ENCODE measurements at regions not wholly inside any gene's neighbourhood (a gene's known extent, or its start where the extent isn't known, plus 50 kb on each side); places are given as distances from the start of the nearest gene placed in this dataset.
"Not testable (repeated sequence)": the region's sequence is repeated elsewhere in the genome, so short reads cannot be mapped to it uniquely, and the experiment has no call there.

DNA sequence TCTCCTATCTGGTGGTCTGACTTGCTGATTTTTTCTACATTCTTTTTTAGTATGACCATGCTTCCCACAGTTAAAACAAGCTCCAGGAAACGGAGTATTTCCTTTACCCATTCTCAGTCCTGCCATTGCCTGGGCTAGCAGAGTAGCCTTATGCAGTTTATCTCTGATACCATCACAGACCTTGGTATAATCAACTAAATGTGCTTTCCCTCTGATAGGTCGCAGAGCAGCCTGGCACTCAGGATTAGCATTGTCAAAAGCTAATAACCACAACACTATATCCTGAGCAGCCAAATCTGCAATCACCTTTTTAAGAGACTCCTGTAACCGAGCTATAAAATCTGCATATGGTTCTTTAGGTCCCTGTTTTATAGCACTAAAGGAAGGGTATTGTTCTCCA is 123.2 kb downstream of the ZNF467 start:
- not testable (repeated sequence) for H3K9ac ChIP-seq (ENCODE audit: low read length); H3K4me3 ChIP-seq (ENCODE audit: low read length); H3K36me3 ChIP-seq (ENCODE audit: control insufficient read depth, insufficient read depth, low read length); H3K9me3 ChIP-seq (ENCODE audit: control insufficient read depth, low read length); H3K27me3 ChIP-seq (ENCODE audit: control insufficient read depth, insufficient read depth, low read length); H3K4me1 ChIP-seq (ENCODE audit: control insufficient read depth, insufficient read depth, low read length)

DNA sequence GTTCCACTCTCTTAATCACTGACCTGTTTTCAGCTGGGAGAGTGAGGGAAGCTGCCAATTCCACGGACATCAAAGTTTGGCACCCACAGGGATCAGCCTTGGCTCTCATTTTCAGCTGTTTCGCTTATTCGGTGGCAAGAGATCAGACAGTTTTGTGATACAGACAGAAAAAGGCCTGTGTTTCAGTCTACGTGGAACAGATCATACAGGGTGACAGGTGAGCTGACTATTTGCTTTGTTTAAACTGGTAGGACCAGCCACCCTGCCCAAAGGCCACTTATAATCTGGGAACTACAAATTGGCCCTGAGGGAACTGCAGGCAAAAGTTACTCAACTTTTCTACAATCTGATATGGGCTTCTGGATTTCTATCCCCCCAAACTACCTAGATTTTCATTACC is 128.6 kb downstream of the ZNF467 start:
- Histone ChIP-seq H3K9me3 (ENCODE audit: control insufficient read depth, low read length) (no peaks in the 10 kb centered on the region), H3K27me3 (ENCODE audit: control insufficient read depth, insufficient read depth, low read length) (no peaks in the 10 kb centered on the region), H3K9ac (ENCODE audit: low read length) (no peak overlapping the region), H3K4me1 (ENCODE audit: control insufficient read depth, insufficient read depth, low read length) (no peaks in the 10 kb centered on the region), H3K36me3 (ENCODE audit: control insufficient read depth, insufficient read depth, low read length) (no peaks in the 10 kb centered on the region), H3K4me3 (ENCODE audit: low read length) (no peak overlapping the region)

DNA sequence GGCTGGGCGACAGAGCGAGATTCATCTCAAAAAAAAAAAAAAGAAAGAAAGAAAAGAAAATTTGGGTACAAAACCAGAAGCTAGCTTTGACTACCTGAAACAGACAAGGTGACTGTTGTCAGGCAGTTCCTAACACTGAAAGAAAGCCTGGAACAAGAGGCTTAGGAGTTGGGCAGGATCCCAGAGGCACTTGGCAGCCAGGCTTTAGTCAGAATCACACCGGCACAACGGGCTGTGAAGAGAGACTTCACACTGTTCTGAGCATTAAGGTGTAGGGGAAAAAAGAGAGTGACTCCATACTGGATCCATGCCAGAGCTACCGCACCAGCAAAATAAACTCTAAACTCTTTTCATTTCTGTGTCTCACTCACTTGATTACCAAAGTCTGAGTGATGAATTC is 130.8 kb downstream of the ZNF467 start:
- no peak overlapping the region for H3K9ac ChIP-seq (ENCODE audit: low read length)
- H3K4me3 ChIP-seq (ENCODE audit: low read length): no peak overlapping the region
- peaks cover 10% of the 10 kb centered on the region for H3K27me3 ChIP-seq (ENCODE audit: control insufficient read depth, insufficient read depth, low read length)
- H3K36me3 ChIP-seq (ENCODE audit: control insufficient read depth, insufficient read depth, low read length): no peaks in the 10 kb centered on the region
- no peaks in the 10 kb centered on the region for H3K4me1 ChIP-seq (ENCODE audit: control insufficient read depth, insufficient read depth, low read length)
- H3K9me3 ChIP-seq (ENCODE audit: control insufficient read depth, low read length): no peaks in the 10 kb centered on the region

DNA sequence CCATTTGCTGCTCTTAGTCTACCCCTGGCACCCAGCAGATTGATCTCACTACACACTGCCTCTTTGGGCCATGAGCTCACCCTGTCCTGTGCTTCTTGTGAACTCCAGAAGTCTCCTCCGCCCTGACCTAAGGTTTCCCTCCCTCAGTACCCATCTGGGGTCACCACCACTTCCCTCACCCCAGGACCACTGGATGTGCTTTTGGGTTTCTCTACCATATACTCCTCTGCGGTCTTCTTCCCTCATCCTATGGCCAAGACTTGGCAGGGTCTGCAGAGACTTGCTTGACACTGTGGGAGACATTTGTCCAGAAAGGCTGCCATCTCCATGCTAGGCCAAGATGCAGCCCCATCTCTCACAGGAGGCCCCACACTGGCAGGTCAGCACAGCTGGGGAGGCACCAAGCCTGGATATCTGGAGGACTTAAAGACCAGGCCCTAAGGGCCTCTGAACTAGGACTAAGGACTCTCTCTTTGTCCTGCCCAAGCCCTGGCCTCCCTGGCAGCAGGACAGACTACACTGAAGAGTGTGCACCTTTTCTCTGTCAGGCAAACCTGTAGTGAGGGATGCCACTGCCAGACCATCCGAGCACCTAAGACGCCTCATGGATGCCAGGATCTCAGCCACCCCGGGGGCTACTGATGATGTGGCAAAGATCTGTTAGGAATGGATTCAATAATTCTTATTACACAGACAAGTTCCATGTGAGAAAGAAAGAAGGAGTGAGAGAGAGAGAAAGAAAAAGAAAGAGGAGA is 134.6 kb downstream of the ZNF467 start:
- Histone ChIP-seq H3K9me3 (ENCODE audit: control insufficient read depth, low read length) (no peaks in the 10 kb centered on the region), H3K36me3 (ENCODE audit: control insufficient read depth, insufficient read depth, low read length) (no peaks in the 10 kb centered on the region), H3K27me3 (ENCODE audit: control insufficient read depth, insufficient read depth, low read length) (peaks cover 10% of the 10 kb centered on the region), H3K9ac (ENCODE audit: low read length) (no peak overlapping the region), H3K4me1 (ENCODE audit: control insufficient read depth, insufficient read depth, low read length) (no peaks in the 10 kb centered on the region), H3K4me3 (ENCODE audit: low read length) (no peak overlapping the region)

DNA sequence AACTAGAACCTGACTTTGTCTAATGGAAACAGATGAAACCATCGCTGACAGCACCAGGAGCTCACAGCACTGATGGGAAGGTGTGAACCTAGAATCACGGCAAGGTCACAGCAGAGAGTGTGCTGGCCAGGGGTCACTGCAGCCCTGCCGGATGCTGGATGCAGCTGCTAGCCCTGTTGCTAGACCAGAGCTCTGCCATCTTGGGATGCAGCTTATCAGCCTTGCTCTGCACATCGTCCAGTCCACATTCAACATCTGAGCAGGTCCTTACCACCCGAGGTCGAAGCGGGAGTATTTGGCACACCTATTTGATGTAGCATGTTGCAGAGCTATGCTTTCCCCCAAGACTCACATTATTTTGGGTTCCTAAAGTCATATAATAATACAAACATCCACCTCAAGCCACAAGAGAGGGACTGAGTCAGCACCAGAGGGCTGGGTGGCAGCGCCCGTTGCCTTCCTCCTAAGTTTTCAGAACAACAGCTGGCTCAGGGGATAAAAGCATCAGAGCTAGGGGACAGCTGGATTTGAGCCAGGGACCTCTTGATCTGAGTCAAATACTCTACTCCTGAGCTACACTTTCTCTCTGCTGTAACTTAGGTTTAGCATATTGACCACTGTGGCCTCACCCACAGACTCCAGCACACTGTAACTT is 135.3 kb downstream of the ZNF467 start:
- H3K4me3 ChIP-seq (ENCODE audit: low read length): no peak overlapping the region

DNA sequence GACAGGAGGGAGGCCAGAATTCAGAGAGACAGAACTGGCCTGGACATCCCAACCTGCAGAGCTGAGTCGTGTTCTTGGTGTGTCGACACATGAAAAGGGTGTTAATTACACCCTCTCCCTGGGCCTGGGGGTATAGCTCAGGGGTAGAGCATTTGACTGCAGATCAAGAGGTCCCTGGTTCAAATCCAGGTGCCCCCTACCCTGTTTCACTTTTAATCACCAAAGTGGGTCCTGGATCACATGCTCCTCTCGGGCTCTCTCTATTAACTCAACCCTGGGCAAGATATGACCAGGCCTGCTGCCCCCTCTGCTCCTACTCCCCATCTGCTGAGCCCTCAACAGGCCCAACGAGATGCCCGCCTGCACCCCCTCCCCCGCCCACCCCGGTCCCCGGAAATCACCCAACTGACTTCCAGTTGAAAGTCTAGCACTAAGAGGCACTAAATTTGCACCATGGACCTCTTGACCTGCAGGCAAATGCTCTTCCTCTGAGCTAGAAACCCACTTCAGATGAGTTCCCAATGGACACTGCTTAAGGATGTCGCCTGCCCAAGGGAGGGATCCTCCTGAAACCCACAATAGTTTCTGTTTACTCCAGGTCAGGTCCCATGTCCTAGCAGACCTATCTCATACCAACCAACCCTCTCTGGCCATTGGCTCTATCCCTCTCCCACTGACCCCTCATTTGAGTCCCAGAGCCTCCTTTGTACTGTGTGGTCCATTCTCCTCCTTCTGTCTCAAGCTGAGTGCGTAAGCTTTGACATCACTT is 137.6 kb downstream of the ZNF467 start:
- H3K4me3 ChIP-seq (ENCODE audit: low read length): no peak overlapping the region
- peaks cover 10% of the 10 kb centered on the region for H3K27me3 ChIP-seq (ENCODE audit: control insufficient read depth, insufficient read depth, low read length)
- H3K9me3 ChIP-seq (ENCODE audit: control insufficient read depth, low read length): no peaks in the 10 kb centered on the region
- H3K36me3 ChIP-seq (ENCODE audit: control insufficient read depth, insufficient read depth, low read length): no peaks in the 10 kb centered on the region
- H3K4me1 ChIP-seq (ENCODE audit: control insufficient read depth, insufficient read depth, low read length): no peaks in the 10 kb centered on the region
- H3K9ac ChIP-seq (ENCODE audit: low read length): no peak overlapping the region

More for the DNA sequence above, 135.3 kb downstream of the ZNF467 start:
- no peaks in the 10 kb centered on the region for H3K9me3 ChIP-seq (ENCODE audit: control insufficient read depth, low read length)
- no peaks in the 10 kb centered on the region for H3K4me1 ChIP-seq (ENCODE audit: control insufficient read depth, insufficient read depth, low read length)
- H3K27me3 ChIP-seq (ENCODE audit: control insufficient read depth, insufficient read depth, low read length): peaks cover 10% of the 10 kb centered on the region
- no peaks in the 10 kb centered on the region for H3K36me3 ChIP-seq (ENCODE audit: control insufficient read depth, insufficient read depth, low read length)
- no peak overlapping the region for H3K9ac ChIP-seq (ENCODE audit: low read length)

DNA sequence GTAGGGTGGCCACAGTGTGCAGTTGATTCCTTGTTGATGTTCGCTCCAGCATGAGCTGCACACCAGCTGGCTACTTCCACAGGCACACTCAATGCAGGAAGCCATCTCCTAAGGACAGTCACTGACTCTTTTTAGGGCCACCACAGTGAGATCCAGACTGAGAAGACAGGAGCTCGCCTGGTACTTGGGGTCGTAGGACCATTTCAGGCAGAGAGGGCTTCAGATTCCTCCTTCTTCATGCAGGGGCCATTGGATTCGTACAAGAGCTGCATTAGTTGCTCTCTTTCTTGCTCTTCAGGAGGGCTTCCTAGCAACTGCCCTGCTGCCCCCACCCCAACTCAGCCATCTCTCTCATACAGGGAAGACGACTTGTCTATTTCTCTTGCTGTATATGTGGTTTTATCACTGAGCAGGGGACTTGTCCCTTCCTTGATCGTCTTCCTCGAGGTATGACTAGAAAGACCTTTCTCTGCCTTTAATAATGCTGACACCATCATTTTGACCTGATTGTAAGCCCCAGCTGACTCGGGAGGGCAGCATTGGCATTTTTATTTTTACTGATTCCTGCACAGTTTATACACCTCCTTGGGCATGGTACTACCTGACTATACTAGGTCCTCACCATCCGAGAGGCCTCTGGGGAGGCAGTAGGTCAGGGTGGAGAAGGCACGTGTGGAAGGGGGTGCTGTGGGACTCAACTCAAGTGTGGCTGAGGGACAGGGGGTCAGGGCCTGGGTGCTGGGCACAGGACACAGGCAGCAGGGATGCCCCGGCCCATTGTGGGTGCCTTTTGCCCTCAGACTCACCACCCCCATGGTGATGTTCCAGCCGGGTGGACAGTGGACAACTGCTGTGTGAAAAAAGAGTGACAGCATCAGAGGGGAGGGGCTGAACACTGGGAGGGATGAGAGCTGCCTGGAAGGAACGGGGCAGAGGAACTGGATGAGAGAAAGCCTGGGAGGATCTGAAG is 136.7 kb upstream of the ZNF746 start:
- Histone ChIP-seq H3K9ac (ENCODE audit: low read length) (no peak overlapping the region), H3K4me3 (ENCODE audit: low read length) (no peak overlapping the region), H3K27me3 (ENCODE audit: control insufficient read depth, insufficient read depth, low read length) (peaks cover 10% of the 10 kb centered on the region), H3K9me3 (ENCODE audit: control insufficient read depth, low read length) (no peaks in the 10 kb centered on the region), H3K36me3 (ENCODE audit: control insufficient read depth, insufficient read depth, low read length) (no peaks in the 10 kb centered on the region), H3K4me1 (ENCODE audit: control insufficient read depth, insufficient read depth, low read length) (no peaks in the 10 kb centered on the region)

DNA sequence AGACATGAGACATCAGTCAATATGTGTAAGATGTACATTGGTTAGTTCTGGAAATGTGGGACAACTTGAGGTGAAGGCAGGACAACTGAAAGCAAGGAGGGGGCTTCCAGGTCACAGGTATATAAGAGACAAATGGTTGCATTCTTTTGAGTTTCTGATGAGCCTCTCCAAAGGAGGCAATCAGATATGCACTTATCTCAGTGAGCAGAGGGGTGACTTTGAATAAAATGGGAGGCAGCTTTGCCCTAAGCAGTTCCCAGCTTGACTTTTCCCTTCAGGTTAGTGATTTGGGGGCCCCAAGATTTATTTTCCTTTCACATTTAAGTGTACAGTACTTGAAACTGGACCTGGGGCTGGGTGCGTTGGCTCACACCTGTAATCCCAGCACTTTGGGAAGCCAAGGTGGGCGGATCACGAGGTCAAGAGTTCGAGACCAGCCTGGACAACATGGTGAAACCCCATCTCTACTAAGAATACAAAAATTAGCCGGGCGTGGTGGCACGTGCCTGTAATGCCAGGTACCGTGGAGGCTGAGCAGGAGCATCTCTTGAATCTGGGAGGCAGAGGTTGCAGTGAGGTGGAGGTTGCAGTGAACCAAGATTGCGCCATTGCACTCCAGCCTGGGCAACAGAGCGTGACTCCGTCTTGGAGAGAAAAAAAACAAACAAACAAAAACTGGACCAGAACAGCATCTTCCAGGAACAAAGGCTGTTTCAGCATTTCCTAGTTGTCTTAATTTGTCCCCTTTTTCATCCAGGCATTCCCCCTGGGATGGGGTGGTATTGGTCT is 130.9 kb upstream of the ZNF746 start:
- not testable (repeated sequence) for H3K4me3 ChIP-seq (ENCODE audit: low read length); H3K4me1 ChIP-seq (ENCODE audit: control insufficient read depth, insufficient read depth, low read length); H3K27me3 ChIP-seq (ENCODE audit: control insufficient read depth, insufficient read depth, low read length); H3K9me3 ChIP-seq (ENCODE audit: control insufficient read depth, low read length); H3K36me3 ChIP-seq (ENCODE audit: control insufficient read depth, insufficient read depth, low read length); H3K9ac ChIP-seq (ENCODE audit: low read length)

DNA sequence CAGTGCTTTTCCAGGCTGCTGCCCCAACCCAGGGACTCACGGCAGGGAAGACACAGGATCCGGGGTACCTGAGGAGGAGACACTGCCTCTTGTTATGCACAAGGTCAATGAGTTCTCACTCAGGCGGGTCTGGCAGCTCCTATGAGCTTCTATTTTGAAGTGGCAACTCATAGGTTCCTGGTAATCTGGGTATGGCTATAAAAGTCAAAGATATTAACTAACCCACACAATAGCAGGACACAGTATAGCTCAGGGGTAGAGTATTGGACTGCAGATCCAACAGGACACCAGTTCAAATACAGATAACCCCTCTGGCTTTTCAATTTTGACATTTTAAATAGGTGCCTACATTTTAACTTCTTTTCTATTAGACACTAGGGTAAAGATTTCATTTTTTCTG is 130.3 kb upstream of the ZNF746 start:
- no peak overlapping the region for H3K4me3 ChIP-seq (ENCODE audit: low read length)
- H3K9me3 ChIP-seq (ENCODE audit: control insufficient read depth, low read length): no peaks in the 10 kb centered on the region
- no peak overlapping the region for H3K9ac ChIP-seq (ENCODE audit: low read length)
- H3K36me3 ChIP-seq (ENCODE audit: control insufficient read depth, insufficient read depth, low read length): no peaks in the 10 kb centered on the region
- no peaks in the 10 kb centered on the region for H3K27me3 ChIP-seq (ENCODE audit: control insufficient read depth, insufficient read depth, low read length)
- peaks cover 11% of the 10 kb centered on the region for H3K4me1 ChIP-seq (ENCODE audit: control insufficient read depth, insufficient read depth, low read length)

DNA sequence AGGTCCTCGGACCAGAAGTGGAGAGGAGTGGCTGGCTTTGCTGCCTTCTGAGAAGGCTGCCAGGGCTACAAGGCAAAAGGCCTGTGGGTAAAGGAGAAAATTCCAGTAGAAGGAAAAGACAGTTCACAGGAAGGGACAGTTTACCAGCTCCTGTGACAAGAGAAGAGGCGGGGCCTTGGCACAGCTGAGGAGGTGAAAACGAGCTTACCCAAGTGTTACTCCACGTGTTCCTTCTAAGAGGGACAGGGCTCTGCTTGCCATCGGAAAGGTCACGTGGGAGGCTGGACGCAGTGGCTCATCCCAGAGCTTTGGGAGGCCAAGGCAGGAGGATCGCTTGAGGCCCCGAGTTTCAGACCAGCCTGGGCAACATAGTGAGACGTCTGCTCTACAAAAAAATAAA is 129.4 kb upstream of the ZNF746 start:
- Histone ChIP-seq H3K27me3 (ENCODE audit: control insufficient read depth, insufficient read depth, low read length) (no peaks in the 10 kb centered on the region), H3K36me3 (ENCODE audit: control insufficient read depth, insufficient read depth, low read length) (no peaks in the 10 kb centered on the region), H3K4me1 (ENCODE audit: control insufficient read depth, insufficient read depth, low read length) (peaks cover 20% of the 10 kb centered on the region), H3K9ac (ENCODE audit: low read length) (no peak overlapping the region), H3K9me3 (ENCODE audit: control insufficient read depth, low read length) (no peaks in the 10 kb centered on the region), H3K4me3 (ENCODE audit: low read length) (no peak overlapping the region)

DNA sequence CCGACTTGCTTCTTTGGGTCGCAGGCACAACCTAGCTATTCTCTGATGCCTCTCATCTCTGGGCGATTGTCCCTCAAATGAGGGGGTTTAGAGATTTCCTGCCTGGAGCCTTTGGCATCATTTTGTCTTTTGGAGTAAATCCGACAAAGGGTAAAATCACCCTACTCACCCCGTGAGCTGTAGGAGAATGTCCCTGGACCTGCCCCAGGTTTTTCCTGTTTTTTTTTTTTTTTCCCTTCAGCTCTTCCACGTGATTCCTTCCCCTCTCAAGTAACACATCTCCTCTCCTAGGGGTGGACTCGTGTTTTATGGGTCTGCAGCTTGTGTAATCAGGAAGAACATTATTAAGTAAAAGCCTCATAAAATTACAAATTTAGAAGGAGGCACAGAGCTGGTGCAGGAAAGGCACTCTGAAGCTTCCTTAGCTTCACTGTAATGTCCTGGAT is 128.4 kb upstream of the ZNF746 start:
- Histone ChIP-seq H3K4me1 (ENCODE audit: control insufficient read depth, insufficient read depth, low read length) (peaks cover 20% of the 10 kb centered on the region), H3K9me3 (ENCODE audit: control insufficient read depth, low read length) (no peaks in the 10 kb centered on the region), H3K4me3 (ENCODE audit: low read length) (no peak overlapping the region), H3K36me3 (ENCODE audit: control insufficient read depth, insufficient read depth, low read length) (no peaks in the 10 kb centered on the region), H3K9ac (ENCODE audit: low read length) (no peak overlapping the region), H3K27me3 (ENCODE audit: control insufficient read depth, insufficient read depth, low read length) (no peaks in the 10 kb centered on the region)

Data from mucosa of stomach (tissue), 1 donor.